Testis (tissue), 2 donors: ENCODE measurements at regions not wholly inside any gene's neighbourhood (a gene's known extent, or its start where the extent isn't known, plus 50 kb on each side); places are given as distances from the start of the nearest gene placed in this dataset.

ENCODE experiments used
- DNase-seq: peaks from one replicate; pipeline ENCODE4 v3.0.0-alpha.2; 2019
- H3K27ac ChIP-seq, 2 donors: fragments of 200-600 bp; sonication (generic); one replicate each; pipeline ENCODE4 v1.5.1; 2019
- H3K27me3 ChIP-seq: fragments of 200-600 bp; sonication (generic); one replicate; pipeline ENCODE4 v1.5.1; 2019
- H3K36me3 ChIP-seq: fragments of 200-600 bp; sonication (generic); one replicate; pipeline ENCODE4 v1.5.1; 2017; ENCODE audit warnings: low read depth; ENCODE audit errors: missing control alignments
- H3K4me1 ChIP-seq: fragments of 200-600 bp; sonication (generic); one replicate; pipeline ENCODE4 v1.5.1; 2019
- H3K4me3 ChIP-seq, 2 donors: fragments of 200-600 bp; sonication (generic); one replicate each; pipeline ENCODE4 v1.5.1; 2017 to 2019
- H3K9me3 ChIP-seq: fragments of 200-600 bp; sonication (generic); one replicate; pipeline ENCODE4 v1.5.1; 2017
- POLR2A ChIP-seq: fragments of 450-650 bp; IDR thresholded peaks from one replicate; pipeline ENCODE4 v1.6.1; 2017; ENCODE audit warnings: antibody characterized with exemption, mild to moderate bottlenecking, moderate library complexity
- WGBS, 2 donors: methylation state at CpG; one replicate each; pipeline ENCODE4 v1.1.5; 2018; 5-methylcytosine and 5-hydroxymethylcytosine counted together
- intact Hi-C: fragments of 100-400 bp; cut with DNase I; formaldehyde crosslinking; loops from one replicate; pipeline ENCODE4 v1.15.1; 2023; ENCODE audit warnings: low total_unique reads
- TF ChIP-seq, protein P1 (sequence below), 3 experiments: fragments of 450-650 bp in 2 of 3; fragments of 200-600 bp in 1 of 3; sonication (generic) in 1 of 3; IDR thresholded peaks; one replicate each; pipeline ENCODE4 v1.5.1; 2016 to 2019; ENCODE audit warnings: antibody characterized with exemption in 3 of 3, mild to moderate bottlenecking in 2 of 3, moderate library complexity in 1 of 3

DNA sequence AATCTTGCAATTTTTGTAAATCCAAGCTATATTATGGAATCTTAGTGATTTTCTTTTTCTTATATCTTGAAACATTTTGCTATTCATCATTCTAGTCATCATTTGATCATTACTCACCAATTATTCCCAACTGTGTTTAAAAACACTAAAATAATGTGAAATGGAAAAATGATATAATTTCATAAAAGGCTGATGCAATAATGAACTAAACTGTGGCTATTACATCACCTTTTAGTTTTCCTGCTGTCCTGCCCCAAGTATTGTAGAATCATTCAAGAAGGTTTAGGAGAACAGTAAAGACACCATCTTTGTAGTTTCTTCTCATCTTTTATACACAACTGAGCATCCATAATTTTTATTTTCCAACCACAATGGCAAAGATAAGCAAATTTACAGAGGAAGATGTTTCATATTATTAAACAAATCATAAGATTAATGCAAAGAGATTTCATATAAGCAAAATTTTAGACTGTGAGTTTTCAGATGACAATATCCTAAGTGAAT, 431.0 kb upstream of the SLC30A5 start:
- no peak overlapping the region for H3K4me3 ChIP-seq
- intact Hi-C loops: no loop called here
- DNase-seq: no peak
- no peaks in the 10 kb centered on the region for H3K36me3 ChIP-seq
- H3K4me1 ChIP-seq: no peaks in the 10 kb centered on the region
- TF ChIP-seq, protein P1, sequence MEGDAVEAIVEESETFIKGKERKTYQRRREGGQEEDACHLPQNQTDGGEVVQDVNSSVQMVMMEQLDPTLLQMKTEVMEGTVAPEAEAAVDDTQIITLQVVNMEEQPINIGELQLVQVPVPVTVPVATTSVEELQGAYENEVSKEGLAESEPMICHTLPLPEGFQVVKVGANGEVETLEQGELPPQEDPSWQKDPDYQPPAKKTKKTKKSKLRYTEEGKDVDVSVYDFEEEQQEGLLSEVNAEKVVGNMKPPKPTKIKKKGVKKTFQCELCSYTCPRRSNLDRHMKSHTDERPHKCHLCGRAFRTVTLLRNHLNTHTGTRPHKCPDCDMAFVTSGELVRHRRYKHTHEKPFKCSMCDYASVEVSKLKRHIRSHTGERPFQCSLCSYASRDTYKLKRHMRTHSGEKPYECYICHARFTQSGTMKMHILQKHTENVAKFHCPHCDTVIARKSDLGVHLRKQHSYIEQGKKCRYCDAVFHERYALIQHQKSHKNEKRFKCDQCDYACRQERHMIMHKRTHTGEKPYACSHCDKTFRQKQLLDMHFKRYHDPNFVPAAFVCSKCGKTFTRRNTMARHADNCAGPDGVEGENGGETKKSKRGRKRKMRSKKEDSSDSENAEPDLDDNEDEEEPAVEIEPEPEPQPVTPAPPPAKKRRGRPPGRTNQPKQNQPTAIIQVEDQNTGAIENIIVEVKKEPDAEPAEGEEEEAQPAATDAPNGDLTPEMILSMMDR (IDR thresholded peaks at IDR 0.05): no peak
- TF ChIP-seq POLR2A: no peak
- no peaks in the 10 kb centered on the region for H3K27me3 ChIP-seq
- H3K27ac ChIP-seq: no peak overlapping the region
- no peaks in the 10 kb centered on the region for H3K9me3 ChIP-seq

DNA sequence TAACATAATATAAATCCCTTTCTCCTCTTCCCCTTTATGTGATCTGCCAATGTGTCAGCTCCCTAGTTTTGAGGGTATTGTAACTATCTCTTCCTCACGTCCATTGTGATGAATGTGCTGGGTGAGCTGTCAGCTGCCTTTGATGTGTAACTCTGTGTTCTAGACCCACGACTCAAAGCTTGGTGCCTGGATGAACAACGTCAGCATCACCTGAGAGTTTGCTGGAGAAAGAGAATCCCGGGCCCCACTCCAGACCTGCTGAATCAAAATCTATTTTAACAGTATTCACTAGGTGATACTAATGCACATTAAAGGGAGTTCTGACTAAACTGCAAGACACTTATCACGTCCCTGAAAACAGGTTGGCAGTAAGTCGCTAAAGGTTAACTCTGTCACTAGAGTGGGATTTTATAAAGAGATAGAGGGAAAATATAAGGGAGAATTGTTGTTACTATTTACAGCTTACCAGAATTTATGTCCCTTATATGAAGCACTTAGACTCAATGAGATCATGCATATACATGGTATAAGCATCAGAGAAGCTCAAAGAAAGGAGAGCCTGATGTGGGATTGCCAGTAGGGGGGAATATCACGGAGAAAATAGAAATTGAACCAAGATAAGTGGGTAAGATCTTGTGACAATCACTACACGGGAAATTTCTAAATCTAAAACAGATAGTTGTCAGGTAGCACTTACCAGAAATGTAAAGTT, 423.8 kb upstream of the SLC30A5 start:
- WGBS, 2 donors: 65 to 67% methylated on average over 8 of the region's 8 CpGs
- Histone ChIP-seq H3K36me3 (no peaks in the 10 kb centered on the region), H3K4me3 (no peak overlapping the region), H3K27ac (no peak overlapping the region), H3K9me3 (no peaks in the 10 kb centered on the region), H3K4me1 (no peaks in the 10 kb centered on the region), H3K27me3 (no peaks in the 10 kb centered on the region)
- intact Hi-C loops: no loop called here
- no peak for TF ChIP-seq POLR2A
- TF ChIP-seq, protein P1 (IDR thresholded peaks at IDR 0.05): no peak
- no peak for DNase-seq

- intact Hi-C loops: no loop called here
- Histone ChIP-seq H3K9me3 (no peaks in the 10 kb centered on the region), H3K27ac (no peak overlapping the region), H3K4me3 (no peak overlapping the region), H3K27me3 (no peaks in the 10 kb centered on the region), H3K4me1 (no peaks in the 10 kb centered on the region), H3K36me3 (no peaks in the 10 kb centered on the region)
- no peak for DNase-seq
- TF ChIP-seq, protein P1 (IDR thresholded peaks at IDR 0.05): no peak
- TF ChIP-seq POLR2A: no peak
- 62 to 70% methylated on average over 8 of the region's 8 CpGs for WGBS, 2 donors
Observed at GRCh38 chr5:68673106-68673822, 420.6 kb upstream of the SLC30A5 start.

GRCh38 chr5:68673823-68674180, 420.0 kb upstream of the SLC30A5 start:
- Histone ChIP-seq H3K27me3 (no peaks in the 10 kb centered on the region), H3K4me3 (no peak overlapping the region), H3K4me1 (no peaks in the 10 kb centered on the region), H3K36me3 (no peaks in the 10 kb centered on the region), H3K9me3 (no peaks in the 10 kb centered on the region), H3K27ac (no peak overlapping the region)
- 86 to 90% methylated on average over 6 of the region's 6 CpGs for whole genome bisulfite sequencing, 2 donors
- no peak for DNase-seq
- TF ChIP-seq, protein P1 (IDR thresholded peaks at IDR 0.05): no peak
- no peak for TF ChIP-seq POLR2A
- intact Hi-C loops: no loop called here

DNA sequence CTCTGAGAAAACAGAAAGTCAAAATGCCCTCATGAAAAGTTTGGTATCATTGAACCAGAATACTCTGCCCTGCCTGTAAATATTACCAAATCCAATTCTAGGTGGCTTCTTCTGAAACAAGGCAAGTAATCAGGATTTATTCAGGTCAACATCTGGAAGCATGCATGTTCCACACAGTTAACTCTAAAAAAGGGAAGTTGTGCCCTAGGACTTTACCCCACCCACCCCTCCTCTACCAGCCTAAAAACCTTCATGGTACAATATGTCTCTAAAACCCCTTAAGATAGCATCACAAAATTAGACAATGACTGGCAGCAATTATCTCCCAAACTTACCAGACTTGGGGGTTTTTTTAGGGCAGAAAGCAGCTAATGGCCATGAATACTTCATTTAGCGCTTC, 414.8 kb upstream of the SLC30A5 start:
- Histone ChIP-seq H3K9me3 (no peaks in the 10 kb centered on the region), H3K4me1 (no peaks in the 10 kb centered on the region), H3K4me3 (no peak overlapping the region), H3K27ac (no peak overlapping the region), H3K36me3 (no peaks in the 10 kb centered on the region), H3K27me3 (no peaks in the 10 kb centered on the region)
- TF ChIP-seq, protein P1 (IDR thresholded peaks at IDR 0.05): no peak
- TF ChIP-seq POLR2A: no peak
- DNase-seq: no peak
- intact Hi-C loops: no loop called here
- WGBS, 2 donors: 100% methylated on average over 1 of the region's 1 CpG
